ENCODE measurements at regions not wholly inside any gene's neighbourhood (a gene's known extent, or its start where the extent isn't known, plus 50 kb on each side); places are given as distances from the start of the nearest gene placed in this dataset.

DNA sequence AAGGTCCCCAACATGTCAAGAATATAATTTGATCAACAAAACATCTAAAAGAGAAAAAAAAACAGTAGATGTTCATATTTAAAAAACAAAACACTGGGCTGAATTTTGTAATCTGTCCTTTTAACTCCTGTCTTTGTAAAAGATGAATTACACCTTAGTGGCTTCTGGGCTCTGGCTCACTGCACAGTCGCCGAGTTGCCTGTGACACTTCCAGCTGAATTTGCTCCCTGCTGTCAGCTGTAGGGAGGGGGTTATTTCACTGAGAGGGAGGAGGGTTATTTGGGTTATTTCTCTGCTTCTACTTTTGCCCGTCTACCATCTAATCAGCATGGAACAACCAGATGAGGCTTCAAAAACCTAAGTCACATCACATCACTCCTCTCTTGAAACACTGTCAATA lies 193.0 kb upstream of the ZC3H12A start:
- no peak overlapping the region for H3K4me2 ChIP-seq
- no peak for DNase-seq
- WGBS (ENCODE audit: low lambda C conversion rate): 21% methylated on average over 3 of the region's 3 CpGs
- H3K9me3 ChIP-seq: no peaks in the 10 kb centered on the region
- no peaks in the 10 kb centered on the region for H3K27me3 ChIP-seq (ENCODE audit: insufficient read depth)
- H3K4me1 ChIP-seq (ENCODE audit: control insufficient read depth in 1 of 2, insufficient read depth in 2 of 2, low read depth in 1 of 2, low read length in 1 of 2): no peaks in the 10 kb centered on the region; a peak in 1 of 4 replicates
- no peak overlapping the region for H3K9ac ChIP-seq
- CTCF ChIA-PET: interaction anchor here (1.0 kb wide), 1 partner anchor 153 kb away, joined by 3 read pairs; no protein-coding TSS in a partner anchor
- no peak overlapping the region for H2AFZ ChIP-seq (ENCODE audit: low read depth)
- no peaks in the 10 kb centered on the region for H3F3A ChIP-seq (replicated peaks; ENCODE audit: insufficient read depth)
- no peaks in the 10 kb centered on the region for H3K9me2 ChIP-seq
- no peak overlapping the region for H3K27ac ChIP-seq (ENCODE audit: low read depth in 2 of 2, low read length in 1 of 2)
- H3K36me3 ChIP-seq (replicated peaks in 1 of 2; ENCODE audit: control insufficient read depth in 1 of 2, insufficient read depth in 2 of 2, low read length in 1 of 2): no peaks in the 10 kb centered on the region
- no peak overlapping the region for H3K4me3 ChIP-seq (ENCODE audit: low read depth in 2 of 2, low read length in 1 of 2)
- POLR2A ChIA-PET: no interaction called here
- TF ChIP-seq YY1 (IDR thresholded peaks at IDR 0.05; ENCODE audit: low read depth) (no peak), SMC3 (IDR thresholded peaks at IDR 0.05; ENCODE audit: low read depth, low read length) (no peak), FOSL2 (IDR thresholded peaks at IDR 0.05; ENCODE audit: borderline replicate concordance, low read depth) (no peak)
- H3K79me2 ChIP-seq (ENCODE audit: insufficient read depth): no peaks in the 10 kb centered on the region
- no peaks in the 10 kb centered on the region for H4K20me1 ChIP-seq (ENCODE audit: insufficient read depth)

DNA sequence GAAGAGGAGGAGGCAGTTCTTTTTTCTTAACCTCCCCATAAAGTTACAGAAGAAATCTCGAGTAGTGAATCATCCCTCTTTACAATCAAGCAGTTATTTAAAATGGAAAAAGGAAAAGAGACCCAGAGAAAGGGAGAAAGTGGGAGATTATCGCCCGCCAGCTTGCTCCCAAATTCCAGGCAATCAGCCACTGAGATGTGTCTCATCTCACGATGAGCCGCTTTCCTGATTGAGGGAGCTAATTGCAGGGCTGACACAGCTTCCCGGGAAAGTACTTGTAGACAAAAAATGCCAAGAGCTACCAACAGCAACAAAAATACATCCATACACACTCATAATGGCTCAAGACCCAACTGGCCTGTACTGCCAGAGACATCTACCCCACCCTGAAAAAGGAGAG lies 191.6 kb upstream of the ZC3H12A start:
- Histone ChIP-seq H3K36me3 (replicated peaks in 1 of 2; ENCODE audit: control insufficient read depth in 1 of 2, insufficient read depth in 2 of 2, low read length in 1 of 2) (no peaks in the 10 kb centered on the region), H3K79me2 (ENCODE audit: insufficient read depth) (no peaks in the 10 kb centered on the region), H3K4me1 (ENCODE audit: control insufficient read depth in 1 of 2, insufficient read depth in 2 of 2, low read depth in 1 of 2, low read length in 1 of 2) (no peaks in the 10 kb centered on the region), H3K27ac (ENCODE audit: low read depth in 2 of 2, low read length in 1 of 2) (no peak overlapping the region), H3K9me2 (no peaks in the 10 kb centered on the region), H3K9me3 (no peaks in the 10 kb centered on the region), H3K4me3 (ENCODE audit: low read depth in 2 of 2, low read length in 1 of 2) (no peak overlapping the region), H3K27me3 (ENCODE audit: insufficient read depth) (no peaks in the 10 kb centered on the region), H3K4me2 (no peak overlapping the region), H2AFZ (ENCODE audit: low read depth) (no peak overlapping the region), H3K9ac (no peak overlapping the region), H3F3A (replicated peaks; ENCODE audit: insufficient read depth) (no peaks in the 10 kb centered on the region), H4K20me1 (ENCODE audit: insufficient read depth) (no peaks in the 10 kb centered on the region)
- DNase-seq: no peak
- ChIA-PET POLR2A (no interaction called here), CTCF (no interaction called here)
- 16% methylated on average over 6 of the region's 6 CpGs for WGBS (ENCODE audit: low lambda C conversion rate)
- TF ChIP-seq SIN3A (IDR thresholded peaks at IDR 0.05; ENCODE audit: borderline replicate concordance, low read depth, low read length): no peak
- TF ChIP-seq PBX3 (IDR thresholded peaks at IDR 0.05): no peak
- TF ChIP-seq, protein P1, sequence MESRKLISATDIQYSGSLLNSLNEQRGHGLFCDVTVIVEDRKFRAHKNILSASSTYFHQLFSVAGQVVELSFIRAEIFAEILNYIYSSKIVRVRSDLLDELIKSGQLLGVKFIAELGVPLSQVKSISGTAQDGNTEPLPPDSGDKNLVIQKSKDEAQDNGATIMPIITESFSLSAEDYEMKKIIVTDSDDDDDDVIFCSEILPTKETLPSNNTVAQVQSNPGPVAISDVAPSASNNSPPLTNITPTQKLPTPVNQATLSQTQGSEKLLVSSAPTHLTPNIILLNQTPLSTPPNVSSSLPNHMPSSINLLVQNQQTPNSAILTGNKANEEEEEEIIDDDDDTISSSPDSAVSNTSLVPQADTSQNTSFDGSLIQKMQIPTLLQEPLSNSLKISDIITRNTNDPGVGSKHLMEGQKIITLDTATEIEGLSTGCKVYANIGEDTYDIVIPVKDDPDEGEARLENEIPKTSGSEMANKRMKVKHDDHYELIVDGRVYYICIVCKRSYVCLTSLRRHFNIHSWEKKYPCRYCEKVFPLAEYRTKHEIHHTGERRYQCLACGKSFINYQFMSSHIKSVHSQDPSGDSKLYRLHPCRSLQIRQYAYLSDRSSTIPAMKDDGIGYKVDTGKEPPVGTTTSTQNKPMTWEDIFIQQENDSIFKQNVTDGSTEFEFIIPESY (IDR thresholded peaks at IDR 0.05; ENCODE audit: borderline replicate concordance, low read depth): no peak
- TF ChIP-seq SMC3 (IDR thresholded peaks at IDR 0.05; ENCODE audit: low read depth, low read length): no peak
- TF ChIP-seq JUND (IDR thresholded peaks at IDR 0.05): no peak
- TF ChIP-seq TCF12 (IDR thresholded peaks at IDR 0.05): no peak

DNA sequence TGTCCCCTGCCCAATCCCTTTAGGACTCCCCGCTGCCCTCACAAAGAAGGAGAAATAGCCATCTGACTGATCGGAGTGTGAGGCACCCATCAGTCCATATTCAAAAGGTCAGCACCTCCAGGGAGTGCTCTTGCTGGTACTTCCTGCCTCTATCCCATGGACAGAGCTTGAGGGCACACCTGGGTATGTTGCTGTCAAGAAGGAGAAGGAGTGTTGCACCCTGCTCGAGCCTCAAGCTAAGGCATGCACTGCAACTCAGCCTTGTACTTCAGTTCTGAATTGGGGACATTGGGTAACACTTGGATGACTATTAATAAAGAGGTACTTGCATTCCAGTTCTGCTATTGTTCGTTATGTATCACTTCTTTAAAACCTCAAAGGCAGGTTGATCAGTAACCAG lies 190.3 kb upstream of the ZC3H12A start:
- POLR2A ChIA-PET: no interaction called here
- CTCF ChIA-PET: interaction anchor here (1.2 kb wide), 1 partner anchor 20 kb away, joined by 5 read pairs; no protein-coding TSS in a partner anchor
- WGBS (ENCODE audit: low lambda C conversion rate): 15% methylated on average over 3 of the region's 4 CpGs
- TF ChIP-seq FOXJ3 (CRISPR knock-in tag; IDR thresholded peaks at IDR 0.05) (no peak), NFIC (IDR thresholded peaks at IDR 0.05; ENCODE audit: borderline replicate concordance) (no peak), CHD2 (IDR thresholded peaks at IDR 0.05; ENCODE audit: low read length, partially characterized antibody) (no peak), POLR2AphosphoS5 (IDR thresholded peaks at IDR 0.05; ENCODE audit: low read depth, low read length) (no peak), RCOR1 (IDR thresholded peaks at IDR 0.05; ENCODE audit: low read length) (no peak), SMC3 (IDR thresholded peaks at IDR 0.05; ENCODE audit: low read depth, low read length) (no peak)
- TF ChIP-seq, protein P2, sequence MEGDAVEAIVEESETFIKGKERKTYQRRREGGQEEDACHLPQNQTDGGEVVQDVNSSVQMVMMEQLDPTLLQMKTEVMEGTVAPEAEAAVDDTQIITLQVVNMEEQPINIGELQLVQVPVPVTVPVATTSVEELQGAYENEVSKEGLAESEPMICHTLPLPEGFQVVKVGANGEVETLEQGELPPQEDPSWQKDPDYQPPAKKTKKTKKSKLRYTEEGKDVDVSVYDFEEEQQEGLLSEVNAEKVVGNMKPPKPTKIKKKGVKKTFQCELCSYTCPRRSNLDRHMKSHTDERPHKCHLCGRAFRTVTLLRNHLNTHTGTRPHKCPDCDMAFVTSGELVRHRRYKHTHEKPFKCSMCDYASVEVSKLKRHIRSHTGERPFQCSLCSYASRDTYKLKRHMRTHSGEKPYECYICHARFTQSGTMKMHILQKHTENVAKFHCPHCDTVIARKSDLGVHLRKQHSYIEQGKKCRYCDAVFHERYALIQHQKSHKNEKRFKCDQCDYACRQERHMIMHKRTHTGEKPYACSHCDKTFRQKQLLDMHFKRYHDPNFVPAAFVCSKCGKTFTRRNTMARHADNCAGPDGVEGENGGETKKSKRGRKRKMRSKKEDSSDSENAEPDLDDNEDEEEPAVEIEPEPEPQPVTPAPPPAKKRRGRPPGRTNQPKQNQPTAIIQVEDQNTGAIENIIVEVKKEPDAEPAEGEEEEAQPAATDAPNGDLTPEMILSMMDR (IDR thresholded peaks at IDR 0.05): no peak
- TF ChIP-seq, protein P3, sequence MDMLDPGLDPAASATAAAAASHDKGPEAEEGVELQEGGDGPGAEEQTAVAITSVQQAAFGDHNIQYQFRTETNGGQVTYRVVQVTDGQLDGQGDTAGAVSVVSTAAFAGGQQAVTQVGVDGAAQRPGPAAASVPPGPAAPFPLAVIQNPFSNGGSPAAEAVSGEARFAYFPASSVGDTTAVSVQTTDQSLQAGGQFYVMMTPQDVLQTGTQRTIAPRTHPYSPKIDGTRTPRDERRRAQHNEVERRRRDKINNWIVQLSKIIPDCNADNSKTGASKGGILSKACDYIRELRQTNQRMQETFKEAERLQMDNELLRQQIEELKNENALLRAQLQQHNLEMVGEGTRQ (IDR thresholded peaks at IDR 0.05; ENCODE audit: borderline replicate concordance, low read depth, low read length): no peak
- TF ChIP-seq, protein P1 (IDR thresholded peaks at IDR 0.05; ENCODE audit: borderline replicate concordance, low read depth): no peak

More for the DNA sequence above, 190.3 kb upstream of the ZC3H12A start:
- H3K27ac ChIP-seq (ENCODE audit: low read depth in 2 of 2, low read length in 1 of 2): no peak overlapping the region
- no peaks in the 10 kb centered on the region for H4K20me1 ChIP-seq (ENCODE audit: insufficient read depth)
- no peak for DNase-seq
- no peaks in the 10 kb centered on the region for H3F3A ChIP-seq (replicated peaks; ENCODE audit: insufficient read depth)
- no peak overlapping the region for H3K4me2 ChIP-seq
- no peaks in the 10 kb centered on the region for H3K27me3 ChIP-seq (ENCODE audit: insufficient read depth)
- no peaks in the 10 kb centered on the region for H3K9me3 ChIP-seq
- no peaks in the 10 kb centered on the region for H3K4me1 ChIP-seq (ENCODE audit: control insufficient read depth in 1 of 2, insufficient read depth in 2 of 2, low read depth in 1 of 2, low read length in 1 of 2)
- H3K9ac ChIP-seq: no peak overlapping the region
- H3K9me2 ChIP-seq: no peaks in the 10 kb centered on the region
- H3K79me2 ChIP-seq (ENCODE audit: insufficient read depth): no peaks in the 10 kb centered on the region
- H3K4me3 ChIP-seq (ENCODE audit: low read depth in 2 of 2, low read length in 1 of 2): no peak overlapping the region
- H3K36me3 ChIP-seq (replicated peaks in 1 of 2; ENCODE audit: control insufficient read depth in 1 of 2, insufficient read depth in 2 of 2, low read length in 1 of 2): no peaks in the 10 kb centered on the region
- H2AFZ ChIP-seq (ENCODE audit: low read depth): no peak overlapping the region

Measured in SK-N-SH (cell line).